Mammary epithelial cell (primary cell): ENCODE measurements at regions not wholly inside any gene's neighbourhood (a gene's known extent, or its start where the extent isn't known, plus 50 kb on each side); places are given as distances from the start of the nearest gene placed in this dataset.

Experiments used
- CTCF ChIP-seq, 2 donors: IDR thresholded peaks in 1 of 2; conservative IDR thresholded peaks in 1 of 2; 2 replicates each; pipeline ENCODE4 v1.5.1; 2011 to 2012; ENCODE audit warnings: inconsistent platforms in 2 of 2, low read length in 2 of 2, mild to moderate bottlenecking in 2 of 2, control low read depth in 1 of 2, low read depth in 1 of 2; ENCODE audit not compliant: insufficient read depth in 1 of 2; ENCODE audit errors: extremely low read depth in 1 of 2
- EZH2 ChIP-seq: IDR thresholded peaks from 2 replicates; pipeline ENCODE4 v1.6.1; 2012; ENCODE audit warnings: low read length, inconsistent platforms, borderline replicate concordance

- TF ChIP-seq CTCF (conservative IDR thresholded peaks at IDR 0.05 in 1 of 2, IDR thresholded peaks at IDR 0.05 in 1 of 2; ENCODE audit: extremely low read depth in 1 of 2, insufficient read depth in 1 of 2, low read depth in 1 of 2, low read length in 2 of 2) = no peak
- TF ChIP-seq EZH2 = no peak
These were observed 55.7 kb upstream of the GRM7 start for GRCh38 chr3:6805236-6805635.
